Chondrocyte (in vitro differentiated cells): ENCODE measurements at regions not wholly inside any gene's neighbourhood (a gene's known extent, or its start where the extent isn't known, plus 50 kb on each side); places are given as distances from the start of the nearest gene placed in this dataset.

ENCODE experiments used
- DNase-seq: peaks from one replicate; pipeline ENCODE4 v3.0.0; 2021; ENCODE audit warnings: mixed read lengths, low spot score
- H3K27ac Mint-ChIP-seq: one replicate; pipeline ENCODE4 v1.8.0; 2021; ENCODE audit warnings: mild to moderate bottlenecking, moderate library complexity, mixed read lengths; ENCODE audit not compliant: unreplicated experiment
- H3K27me3 Mint-ChIP-seq: 2 replicates; pipeline ENCODE4 v1.8.0; 2021; ENCODE audit warnings: low read depth, mixed read lengths
- H3K36me3 Mint-ChIP-seq: 2 replicates; pipeline ENCODE4 v1.8.0; 2021; ENCODE audit warnings: low read depth, mixed read lengths
- H3K4me1 Mint-ChIP-seq: 2 replicates; pipeline ENCODE4 v1.8.0; 2021; ENCODE audit warnings: low read depth, mild to moderate bottlenecking, mixed read lengths
- H3K4me3 Mint-ChIP-seq: one replicate; pipeline ENCODE4 v1.8.0; 2021; ENCODE audit warnings: mild to moderate bottlenecking, moderate library complexity, mixed read lengths; ENCODE audit not compliant: unreplicated experiment
- H3K9me3 Mint-ChIP-seq: 2 replicates; pipeline ENCODE4 v1.8.0; 2021; ENCODE audit warnings: low read depth, mixed read lengths
- TF ChIP-seq, protein P1 (sequence below): fragments of 200-600 bp; sonication (generic); IDR thresholded peaks from 2 replicates; pipeline ENCODE4 v1.5.0; 2021; ENCODE audit warnings: antibody characterized with exemption, mild to moderate bottlenecking, moderate library complexity

DNA sequence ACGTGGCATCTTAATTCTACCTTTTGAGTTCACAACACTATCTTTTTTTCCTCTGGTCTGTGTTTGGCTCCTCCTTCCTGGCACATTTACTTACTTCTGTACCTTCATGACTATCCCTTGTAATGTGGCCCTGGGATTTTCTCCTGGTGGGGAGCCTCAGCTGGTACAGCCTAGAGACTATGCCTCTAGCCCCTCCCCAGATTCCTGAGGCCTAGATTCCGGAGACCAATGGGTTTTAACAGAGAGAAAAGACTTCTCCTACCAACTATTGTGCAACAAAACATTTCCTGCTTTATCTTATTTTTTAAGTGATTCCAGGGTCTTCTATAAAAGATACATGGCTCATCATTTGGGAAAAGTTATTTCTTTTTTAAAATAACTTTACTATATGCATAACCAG lies 216.2 kb upstream of the KRR1 start:
- TF ChIP-seq, protein P1, sequence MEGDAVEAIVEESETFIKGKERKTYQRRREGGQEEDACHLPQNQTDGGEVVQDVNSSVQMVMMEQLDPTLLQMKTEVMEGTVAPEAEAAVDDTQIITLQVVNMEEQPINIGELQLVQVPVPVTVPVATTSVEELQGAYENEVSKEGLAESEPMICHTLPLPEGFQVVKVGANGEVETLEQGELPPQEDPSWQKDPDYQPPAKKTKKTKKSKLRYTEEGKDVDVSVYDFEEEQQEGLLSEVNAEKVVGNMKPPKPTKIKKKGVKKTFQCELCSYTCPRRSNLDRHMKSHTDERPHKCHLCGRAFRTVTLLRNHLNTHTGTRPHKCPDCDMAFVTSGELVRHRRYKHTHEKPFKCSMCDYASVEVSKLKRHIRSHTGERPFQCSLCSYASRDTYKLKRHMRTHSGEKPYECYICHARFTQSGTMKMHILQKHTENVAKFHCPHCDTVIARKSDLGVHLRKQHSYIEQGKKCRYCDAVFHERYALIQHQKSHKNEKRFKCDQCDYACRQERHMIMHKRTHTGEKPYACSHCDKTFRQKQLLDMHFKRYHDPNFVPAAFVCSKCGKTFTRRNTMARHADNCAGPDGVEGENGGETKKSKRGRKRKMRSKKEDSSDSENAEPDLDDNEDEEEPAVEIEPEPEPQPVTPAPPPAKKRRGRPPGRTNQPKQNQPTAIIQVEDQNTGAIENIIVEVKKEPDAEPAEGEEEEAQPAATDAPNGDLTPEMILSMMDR = no peak
- Mint-ChIP-seq H3K9me3 (no peaks in the 10 kb centered on the region), H3K4me3 (no peak overlapping the region), H3K4me1 (peaks cover 27% of the 10 kb centered on the region), H3K27me3 (no peaks in the 10 kb centered on the region), H3K27ac (no peak overlapping the region), H3K36me3 (no peaks in the 10 kb centered on the region)
- DNase-seq = no peak

DNA sequence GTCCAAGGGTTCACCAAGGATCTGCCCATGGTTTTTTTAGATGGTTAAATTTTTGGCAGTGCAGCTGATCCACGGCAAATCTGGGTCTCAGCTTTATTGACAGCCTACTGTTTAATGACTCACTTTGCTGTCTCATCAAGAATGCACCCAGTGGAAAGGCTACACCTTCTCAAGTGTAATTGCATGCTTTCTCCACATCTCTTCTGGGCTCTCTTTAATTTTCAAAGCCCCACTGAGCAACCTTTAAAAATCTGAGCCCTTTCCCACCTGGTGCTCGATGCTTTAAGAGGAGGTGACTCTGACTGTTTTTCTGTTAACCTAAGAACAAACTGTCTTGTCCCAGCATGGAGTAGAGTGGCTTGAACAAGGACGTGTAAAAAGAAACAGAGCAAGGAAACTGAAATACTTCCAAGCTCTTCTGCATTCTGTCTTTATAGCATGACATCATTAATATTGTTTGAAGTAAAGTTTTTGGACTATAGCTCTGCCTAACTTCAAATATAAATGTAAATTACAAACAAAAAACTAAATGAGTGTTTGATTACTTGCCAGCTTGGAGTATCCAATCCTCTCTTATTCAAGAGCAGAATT lies 214.2 kb upstream of the KRR1 start:
- no peaks in the 10 kb centered on the region for H3K36me3 Mint-ChIP-seq
- peak overlapping the region; percentile 61 for H3K27ac Mint-ChIP-seq
- TF ChIP-seq, protein P1 = peak; percentile 31
- no peak overlapping the region for H3K4me3 Mint-ChIP-seq
- no peak for DNase-seq
- H3K4me1 Mint-ChIP-seq = peaks cover 46% of the 10 kb centered on the region
- H3K9me3 Mint-ChIP-seq = no peaks in the 10 kb centered on the region
- H3K27me3 Mint-ChIP-seq = no peaks in the 10 kb centered on the region

DNA sequence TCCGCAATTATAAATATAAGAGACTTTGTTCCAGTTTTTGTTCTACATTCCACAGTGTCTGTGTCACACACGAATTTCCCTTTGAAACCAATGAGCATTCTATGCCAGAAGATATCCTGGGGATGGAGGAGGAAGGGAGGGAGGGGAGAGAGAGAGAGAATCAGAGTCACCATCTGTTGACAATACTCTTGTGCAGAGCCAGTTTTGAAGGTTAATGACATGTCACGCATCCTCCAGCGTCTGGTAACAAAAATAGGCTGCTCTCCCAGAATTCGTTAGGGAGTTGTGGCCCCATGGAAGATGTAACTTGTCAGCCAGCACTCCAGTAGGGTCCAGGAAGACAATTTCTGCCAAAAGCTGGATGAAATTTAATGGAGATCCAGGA lies 213.5 kb upstream of the KRR1 start:
- Mint-ChIP-seq H3K36me3 (no peaks in the 10 kb centered on the region), H3K4me1 (peaks cover 49% of the 10 kb centered on the region), H3K27ac (peak overlapping the region; percentile 76), H3K9me3 (no peaks in the 10 kb centered on the region), H3K4me3 (peak overlapping the region; percentile 9), H3K27me3 (no peaks in the 10 kb centered on the region)
- DNase-seq = no peak
- TF ChIP-seq, protein P1 = no peak

DNA sequence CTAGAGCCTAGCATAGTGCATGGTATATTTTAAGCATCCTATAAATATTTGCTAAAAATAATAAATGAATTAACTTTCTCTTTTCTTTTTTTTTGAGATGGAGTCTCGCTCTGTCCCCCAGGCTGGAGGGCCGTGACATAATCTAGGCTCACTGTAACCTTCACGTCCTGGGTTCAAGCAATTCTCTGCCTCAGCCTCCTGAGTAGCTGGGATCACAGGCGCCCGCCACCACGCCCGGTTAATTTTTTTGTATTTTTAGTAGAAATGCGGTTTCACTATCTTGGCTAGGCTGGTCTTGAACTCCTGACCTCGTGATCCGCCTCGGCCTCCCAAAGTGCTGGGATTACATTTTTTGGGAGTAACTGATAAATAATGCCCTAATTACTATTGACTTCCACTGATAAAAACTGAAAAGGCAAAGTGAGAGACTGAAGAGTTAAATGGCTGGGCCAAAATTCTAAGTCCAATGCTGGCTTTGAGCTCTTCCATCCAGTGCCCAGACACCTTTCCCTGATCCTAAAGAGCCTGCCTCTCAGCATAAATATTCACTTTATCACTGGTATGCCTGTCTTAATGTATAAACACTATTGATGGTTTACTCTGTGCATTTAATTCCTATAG lies 213.0 kb upstream of the KRR1 start:
- H3K4me1 Mint-ChIP-seq = peaks cover 49% of the 10 kb centered on the region
- H3K36me3 Mint-ChIP-seq = no peaks in the 10 kb centered on the region
- peak overlapping the region; percentile 76 for H3K27ac Mint-ChIP-seq
- H3K9me3 Mint-ChIP-seq = no peaks in the 10 kb centered on the region
- no peak overlapping the region for H3K4me3 Mint-ChIP-seq
- no peak for DNase-seq
- no peaks in the 10 kb centered on the region for H3K27me3 Mint-ChIP-seq
- TF ChIP-seq, protein P1 = no peak

DNA sequence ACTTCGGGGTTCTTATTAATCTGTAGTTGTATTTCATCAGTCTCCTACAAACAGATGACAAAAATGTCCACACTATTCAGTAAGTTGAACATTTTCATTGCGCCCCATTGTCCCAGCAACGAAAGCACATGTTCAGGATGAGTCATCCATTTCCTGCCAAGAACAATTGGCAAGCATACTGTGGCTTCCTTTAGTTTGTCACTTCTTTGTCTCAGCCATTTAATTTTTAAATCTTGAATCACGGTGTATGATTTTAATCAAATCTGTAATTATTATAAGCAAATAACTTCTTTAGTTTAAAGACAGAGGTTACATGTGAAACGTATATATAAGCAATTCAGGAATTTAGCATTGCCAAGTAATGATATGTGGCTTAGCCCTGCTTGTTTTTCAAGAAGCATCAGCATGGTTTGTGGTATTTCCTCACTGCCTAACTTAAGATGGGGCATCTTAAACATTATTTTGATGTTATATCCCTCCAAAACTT lies 211.3 kb upstream of the KRR1 start:
- Mint-ChIP-seq H3K4me3 (no peak overlapping the region), H3K27ac (peak overlapping the region; percentile 90)

More for the DNA sequence above, 211.3 kb upstream of the KRR1 start:
- Mint-ChIP-seq H3K36me3 (no peaks in the 10 kb centered on the region), H3K4me1 (peaks cover 49% of the 10 kb centered on the region), H3K9me3 (no peaks in the 10 kb centered on the region), H3K27me3 (no peaks in the 10 kb centered on the region)
- TF ChIP-seq, protein P1 = no peak
- DNase-seq = no peak
